Left lobe of liver (tissue), 2 donors: ENCODE measurements at regions not wholly inside any gene's neighbourhood (a gene's known extent, or its start where the extent isn't known, plus 50 kb on each side); places are given as distances from the start of the nearest gene placed in this dataset.

Source experiments
- ATAC-seq: fragments of 200-7000 bp; cut with Tn5 transposase; one replicate; pipeline ENCODE4 v1.9.1; 2020; ENCODE audit warnings: mild to moderate bottlenecking, moderate library complexity
- DNase-seq: peaks from one replicate; pipeline ENCODE4 v3.0.0-alpha.2; 2020; ENCODE audit warnings: low spot score
- donor health status: DM: no; HTN: no; CAD: no; lungs with moderate emphysema.
- donor health status: DM: no; HTN: yes; CAD: no.

DNA sequence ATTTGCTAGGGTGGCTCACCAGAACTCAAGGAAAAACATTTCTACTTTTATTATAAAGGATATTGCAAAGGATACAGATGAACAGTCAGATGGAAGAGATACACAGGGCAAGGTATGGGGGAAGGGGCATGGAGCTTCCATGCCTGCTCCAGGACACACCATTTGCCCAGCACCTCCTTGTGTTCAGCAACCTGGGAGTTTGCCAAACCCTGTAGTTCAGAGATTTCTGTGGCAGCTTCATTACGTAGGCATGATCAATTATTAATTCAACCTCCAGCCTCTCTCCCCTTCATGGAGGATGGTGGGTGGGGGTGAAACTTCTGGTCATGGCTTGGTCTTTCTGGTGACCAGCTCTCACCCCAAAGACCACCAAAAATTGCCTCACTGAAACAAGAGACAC is 353.9 kb upstream of the THBS1 start:
- ATAC-seq = no peak
- DNase-seq = no peak

- no peak for ATAC-seq
- no peak for DNase-seq
Measured at GRCh38 chr15:39228889-39229288, 352.0 kb upstream of the THBS1 start.

DNA sequence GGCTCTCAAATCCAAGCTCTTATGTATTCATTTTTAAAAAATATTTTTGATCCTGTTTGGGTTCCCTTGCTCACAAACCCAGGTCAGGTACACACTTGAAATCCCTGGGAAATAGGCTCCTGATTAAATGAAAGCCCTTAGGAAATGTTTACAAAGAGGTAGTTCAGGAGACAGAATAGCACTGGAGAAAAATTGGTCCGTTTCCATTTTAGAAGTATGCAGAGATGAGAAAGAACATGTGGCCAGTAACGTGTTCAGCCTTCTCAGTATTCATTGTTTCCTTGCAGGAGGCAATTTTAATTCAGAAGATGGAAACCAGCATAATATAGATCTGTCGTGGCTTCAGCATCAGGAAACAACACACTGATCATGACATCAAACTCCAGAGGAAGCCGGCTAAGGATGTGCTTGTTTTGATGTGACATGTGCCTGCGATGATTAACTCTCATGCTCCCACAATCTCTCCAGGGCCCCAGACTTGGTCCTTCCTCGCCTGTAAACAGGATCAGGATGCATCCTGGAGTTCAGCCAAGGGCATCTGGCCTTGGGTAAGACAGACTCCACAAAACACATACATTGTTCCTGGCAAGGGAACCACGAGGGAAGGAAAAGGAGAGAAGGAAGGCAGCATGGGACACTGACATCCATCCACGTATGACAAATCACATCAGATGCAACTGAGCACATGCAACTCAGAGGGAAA is 350.5 kb upstream of the THBS1 start:
- ATAC-seq (no peak), DNase-seq (no peak)

GRCh38 chr15:39230908-39231285 is 350.0 kb upstream of the THBS1 start:
- DNase-seq (no peak), ATAC-seq (no peak)

DNA sequence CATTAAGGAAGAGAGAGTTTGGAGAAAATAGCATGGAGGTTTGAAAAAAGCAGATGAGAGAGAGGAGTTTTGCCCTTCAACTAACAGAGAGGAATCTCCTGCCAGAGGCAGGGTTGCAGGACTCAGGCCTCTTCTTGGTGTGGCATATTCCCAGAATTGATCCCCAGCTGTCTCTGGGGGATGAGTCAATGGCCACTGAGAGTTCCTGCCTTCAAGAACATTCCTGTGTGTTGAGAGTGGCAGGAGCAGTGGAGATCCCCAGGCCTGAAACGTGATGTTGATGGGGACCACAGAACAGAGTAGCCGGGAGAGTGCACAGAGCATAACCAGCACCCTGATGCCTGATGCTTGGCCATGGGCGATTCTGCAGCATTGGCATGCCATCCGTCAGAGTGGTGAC is 348.4 kb upstream of the THBS1 start:
- DNase-seq (no peak), ATAC-seq (no peak)

GRCh38 chr15:39235084-39235795 is 345.6 kb upstream of the THBS1 start:
- DNase-seq = no peak
- ATAC-seq = no peak

DNA sequence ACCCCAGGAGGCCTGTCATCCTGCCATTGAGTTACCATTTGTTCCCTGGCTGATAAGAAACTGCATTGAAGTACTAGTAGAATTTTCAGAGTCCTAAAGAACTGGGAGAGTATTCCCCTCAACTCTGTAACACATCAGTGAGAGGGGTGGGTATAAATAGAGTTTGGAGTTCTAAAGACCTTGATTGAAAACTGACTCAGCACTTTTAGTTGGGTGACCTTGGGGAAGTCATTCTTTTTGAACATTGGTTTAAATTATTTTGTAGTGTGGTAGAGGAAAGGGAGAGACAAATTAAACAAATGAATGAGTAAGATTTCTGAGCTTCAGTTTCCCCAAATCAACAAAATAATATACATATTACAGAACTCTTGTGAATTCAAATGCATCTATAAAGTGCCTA is 344.5 kb upstream of the THBS1 start:
- no peak for DNase-seq
- ATAC-seq = no peak

DNA sequence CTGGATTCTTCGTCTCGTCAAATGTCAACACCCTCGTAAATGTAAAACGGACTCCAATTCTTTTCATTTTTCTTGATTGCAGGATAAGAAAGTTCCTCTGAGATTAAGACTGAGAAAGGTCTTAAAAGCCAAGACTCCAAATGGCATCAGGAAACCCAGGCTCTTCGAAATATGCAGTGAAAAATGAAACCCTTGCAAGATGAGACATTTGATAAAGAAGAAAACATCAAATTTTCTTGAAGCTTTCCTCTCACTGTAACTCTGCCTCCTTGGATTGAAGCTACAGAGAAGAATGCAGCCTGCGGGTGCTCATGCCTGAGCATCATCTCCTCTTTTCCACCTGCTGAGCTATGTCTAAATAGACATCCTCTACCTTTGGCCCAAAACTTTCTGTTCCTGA is 342.4 kb upstream of the THBS1 start:
- ATAC-seq (no peak), DNase-seq (no peak)

GRCh38 chr15:39239562-39239961 is 341.3 kb upstream of the THBS1 start:
- ATAC-seq = no peak
- DNase-seq = no peak

- ATAC-seq = no peak
- DNase-seq = no peak
Measured at GRCh38 chr15:39242345-39242744, 338.5 kb upstream of the THBS1 start.

- ATAC-seq (no peak), DNase-seq (no peak)
Measured at GRCh38 chr15:39243396-39243795, 337.5 kb upstream of the THBS1 start.

DNA sequence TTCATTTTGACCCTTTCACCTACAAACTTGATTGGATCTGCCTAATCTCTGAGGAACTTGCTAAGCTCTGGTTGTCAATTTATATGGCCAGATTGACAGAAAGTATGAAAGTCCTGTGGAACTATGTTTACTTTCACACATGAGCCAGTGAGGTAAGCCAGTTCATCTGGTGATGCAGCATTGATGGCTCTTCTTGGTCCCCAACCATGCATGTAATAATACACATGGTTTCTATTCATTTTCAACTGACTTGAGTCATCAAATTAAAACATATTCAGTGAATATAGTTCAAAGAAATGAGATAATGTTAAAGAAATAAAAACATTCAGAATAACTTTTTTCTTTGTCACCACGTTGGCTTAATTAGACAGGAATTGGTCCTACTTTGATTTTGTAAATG is 336.1 kb upstream of the THBS1 start:
- no peak for ATAC-seq
- DNase-seq = no peak

- no peak for DNase-seq
- no peak for ATAC-seq
Measured at GRCh38 chr15:39246523-39246922, 334.4 kb upstream of the THBS1 start.

- DNase-seq = no peak
- no peak for ATAC-seq
Measured at GRCh38 chr15:39247574-39247973, 333.3 kb upstream of the THBS1 start.

DNA sequence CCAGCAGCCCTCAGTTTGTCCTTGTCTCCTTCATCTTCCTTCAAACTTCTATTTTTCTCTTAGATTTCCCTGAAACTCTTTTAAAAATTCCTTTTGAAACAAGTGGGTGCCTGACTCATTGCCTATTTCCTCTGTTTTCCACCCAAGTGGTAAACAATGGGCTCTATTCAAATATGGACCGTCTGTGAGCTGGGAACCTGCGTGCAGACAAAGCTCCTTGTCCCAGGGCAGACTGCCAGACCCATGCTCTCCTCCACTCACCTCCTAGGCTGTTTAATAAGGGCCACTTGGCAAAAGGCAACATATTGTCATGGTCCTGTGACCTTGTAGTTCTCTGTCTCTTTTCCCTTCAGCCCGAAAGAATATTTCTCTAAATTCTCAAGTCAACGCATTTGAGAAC is 332.7 kb upstream of the THBS1 start:
- no peak for ATAC-seq
- DNase-seq = no peak

GRCh38 chr15:39250001-39250400 is 330.9 kb upstream of the THBS1 start:
- no peak for DNase-seq
- ATAC-seq = no peak

GRCh38 chr15:39250460-39251186 is 330.3 kb upstream of the THBS1 start:
- peak; percentile 18 for ATAC-seq

GRCh38 chr15:39251413-39252133 is 329.3 kb upstream of the THBS1 start:
- ATAC-seq = no peak

More at GRCh38 chr15:39250460-39251186, 330.3 kb upstream of the THBS1 start:
- DNase-seq = no peak

DNA sequence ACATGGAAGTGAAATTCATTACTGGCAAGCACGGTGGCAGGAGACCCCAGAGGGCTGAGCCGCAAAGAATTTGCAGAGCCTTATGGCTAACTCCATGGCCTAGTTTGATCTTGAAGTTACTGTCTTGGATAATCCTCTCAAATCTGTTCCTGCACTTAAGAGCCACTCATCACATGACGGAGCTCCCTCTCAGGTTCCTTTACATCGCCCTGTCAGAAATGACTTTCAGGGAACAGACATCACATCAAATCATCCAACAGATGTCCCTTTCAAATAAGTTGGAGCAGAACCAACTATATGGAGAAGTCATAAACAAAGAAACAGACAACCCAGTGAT is 328.8 kb upstream of the THBS1 start:
- no peak for ATAC-seq

More at GRCh38 chr15:39251413-39252133, 329.3 kb upstream of the THBS1 start:
- DNase-seq = no peak

GRCh38 chr15:39253552-39253951 is 327.3 kb upstream of the THBS1 start:
- DNase-seq (no peak), ATAC-seq (no peak)

More for the DNA sequence above, 328.8 kb upstream of the THBS1 start:
- DNase-seq = no peak

DNA sequence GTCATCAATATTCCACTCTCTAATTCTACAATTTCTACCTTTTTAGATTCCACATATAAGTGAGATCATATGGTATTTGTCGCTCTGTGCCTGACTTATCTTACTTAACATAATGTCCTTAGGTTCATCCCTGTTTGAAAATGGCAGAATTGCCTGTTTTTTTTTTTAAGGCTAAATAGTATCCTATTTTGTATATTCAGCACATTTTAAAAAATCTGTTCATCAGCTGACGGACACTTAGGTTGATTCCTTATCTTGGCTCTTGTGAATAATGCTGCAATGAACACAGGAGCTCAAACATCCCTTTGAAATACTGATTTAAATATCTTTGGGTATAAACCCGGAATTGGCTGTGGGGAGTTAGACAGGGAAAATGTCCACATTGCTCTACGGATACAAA is 326.7 kb upstream of the THBS1 start:
- no peak for ATAC-seq
- no peak for DNase-seq
